Fibroblast of lung (primary cell): ENCODE measurements at regions not wholly inside any gene's neighbourhood (a gene's known extent, or its start where the extent isn't known, plus 50 kb on each side); places are given as distances from the start of the nearest gene placed in this dataset.

Experiments used
- EZH2 ChIP-seq: IDR thresholded peaks from 2 replicates; pipeline ENCODE4 v1.5.1; 2012; ENCODE audit warnings: low read length, control low read depth, mild to moderate bottlenecking; ENCODE audit errors: missing control alignments
- TF ChIP-seq, protein P1 (sequence below), 2 donors: IDR thresholded peaks in 1 of 2; conservative IDR thresholded peaks in 1 of 2; 1 replicate in 1 of 2; 2 replicates in 1 of 2; pipeline ENCODE4 v1.5.1; 2011 to 2012; ENCODE audit warnings: low read length in 2 of 2, control low read depth in 1 of 2, inconsistent platforms in 1 of 2, low read depth in 1 of 2, mild to moderate bottlenecking in 1 of 2

DNA sequence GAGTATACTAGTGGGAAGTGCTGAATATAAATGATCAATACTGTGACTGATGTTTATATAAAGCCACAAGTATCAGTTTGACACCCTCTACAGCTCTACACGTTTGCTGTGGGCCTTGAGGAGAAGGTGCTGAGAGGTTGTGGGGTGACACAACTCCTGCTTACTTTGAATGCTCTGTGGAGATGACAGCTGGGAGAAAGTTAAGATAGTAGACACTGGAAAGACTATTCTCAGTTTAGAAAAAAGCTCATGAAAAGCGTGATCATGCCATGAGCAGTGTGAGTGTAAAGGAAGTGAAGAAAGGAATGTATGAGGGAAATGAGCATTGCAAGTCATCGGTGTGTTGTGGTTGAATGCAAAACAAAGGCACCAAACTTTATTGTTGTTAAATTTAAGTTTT, 215.8 kb downstream of the UTRN start:
- TF ChIP-seq, protein P1, sequence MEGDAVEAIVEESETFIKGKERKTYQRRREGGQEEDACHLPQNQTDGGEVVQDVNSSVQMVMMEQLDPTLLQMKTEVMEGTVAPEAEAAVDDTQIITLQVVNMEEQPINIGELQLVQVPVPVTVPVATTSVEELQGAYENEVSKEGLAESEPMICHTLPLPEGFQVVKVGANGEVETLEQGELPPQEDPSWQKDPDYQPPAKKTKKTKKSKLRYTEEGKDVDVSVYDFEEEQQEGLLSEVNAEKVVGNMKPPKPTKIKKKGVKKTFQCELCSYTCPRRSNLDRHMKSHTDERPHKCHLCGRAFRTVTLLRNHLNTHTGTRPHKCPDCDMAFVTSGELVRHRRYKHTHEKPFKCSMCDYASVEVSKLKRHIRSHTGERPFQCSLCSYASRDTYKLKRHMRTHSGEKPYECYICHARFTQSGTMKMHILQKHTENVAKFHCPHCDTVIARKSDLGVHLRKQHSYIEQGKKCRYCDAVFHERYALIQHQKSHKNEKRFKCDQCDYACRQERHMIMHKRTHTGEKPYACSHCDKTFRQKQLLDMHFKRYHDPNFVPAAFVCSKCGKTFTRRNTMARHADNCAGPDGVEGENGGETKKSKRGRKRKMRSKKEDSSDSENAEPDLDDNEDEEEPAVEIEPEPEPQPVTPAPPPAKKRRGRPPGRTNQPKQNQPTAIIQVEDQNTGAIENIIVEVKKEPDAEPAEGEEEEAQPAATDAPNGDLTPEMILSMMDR (conservative IDR thresholded peaks at IDR 0.05 in 1 of 2, IDR thresholded peaks at IDR 0.05 in 1 of 2; ENCODE audit: low read depth in 1 of 2, low read length in 2 of 2): no peak
- TF ChIP-seq EZH2: no peak
